Glomerular endothelial cell (primary cell): ENCODE measurements at regions not wholly inside any gene's neighbourhood (a gene's known extent, or its start where the extent isn't known, plus 50 kb on each side); places are given as distances from the start of the nearest gene placed in this dataset.

Experiments used
- DNase-seq: peaks from one replicate; pipeline ENCODE4 v3.0.0-alpha.2; 2011; ENCODE audit warnings: low read depth, low spot score; ENCODE audit errors: extremely low read depth

GRCh38 chr16:64544859-64545258, 577.0 kb downstream of the CDH11 start:
- DNase-seq, result no peak

- no peak for DNase-seq
Measured at GRCh38 chr16:64543441-64543840, 578.4 kb downstream of the CDH11 start.

- DNase-seq, result no peak
Measured at GRCh38 chr16:64543031-64543430, 578.8 kb downstream of the CDH11 start.

GRCh38 chr16:64542152-64542551, 579.7 kb downstream of the CDH11 start:
- DNase-seq, result no peak

GRCh38 chr16:64541621-64542020, 580.2 kb downstream of the CDH11 start:
- no peak for DNase-seq

- DNase-seq, result no peak
Measured at GRCh38 chr16:64540434-64540833, 581.4 kb downstream of the CDH11 start.

- no peak for DNase-seq
Measured at GRCh38 chr16:64539811-64540371, 582.0 kb downstream of the CDH11 start.

GRCh38 chr16:64534180-64534780, 587.6 kb downstream of the CDH11 start:
- DNase-seq, result no peak

- no peak for DNase-seq
Measured at GRCh38 chr16:64532691-64533090, 589.2 kb downstream of the CDH11 start.

- DNase-seq, result no peak
Measured at GRCh38 chr16:64532117-64532516, 589.7 kb downstream of the CDH11 start.

GRCh38 chr16:64531401-64531800, 590.5 kb downstream of the CDH11 start:
- no peak for DNase-seq

- DNase-seq, result no peak
Measured at GRCh38 chr16:64522548-64522947, 599.3 kb downstream of the CDH11 start.

- no peak for DNase-seq
Measured at GRCh38 chr16:64513871-64514270, 608.0 kb downstream of the CDH11 start.

- DNase-seq, result no peak
Measured at GRCh38 chr16:64507240-64508024, 614.4 kb downstream of the CDH11 start.

- DNase-seq, result no peak
Measured at GRCh38 chr16:64499211-64499610, 622.7 kb downstream of the CDH11 start.

GRCh38 chr16:64498363-64498762, 623.5 kb downstream of the CDH11 start:
- no peak for DNase-seq

GRCh38 chr16:64493709-64494108, 628.2 kb downstream of the CDH11 start:
- no peak for DNase-seq

GRCh38 chr16:64489449-64489848, 632.4 kb downstream of the CDH11 start:
- DNase-seq, result no peak

- no peak for DNase-seq
Measured at GRCh38 chr16:64486561-64486960, 635.3 kb downstream of the CDH11 start.

GRCh38 chr16:64481497-64481896, 640.4 kb downstream of the CDH11 start:
- no peak for DNase-seq

GRCh38 chr16:64478252-64478906, 643.5 kb downstream of the CDH11 start:
- DNase-seq, result no peak
